CD14-positive monocyte (primary cell): ENCODE measurements at regions not wholly inside any gene's neighbourhood (a gene's known extent, or its start where the extent isn't known, plus 50 kb on each side); places are given as distances from the start of the nearest gene placed in this dataset.

Experiments used
- DNase-seq, 3 donors: peaks; one replicate each; pipeline ENCODE4 v3.0.0-alpha.2; 2011 to 2022
- H2AFZ ChIP-seq: 2 replicates; pipeline ENCODE4 v1.6.0; 2012; ENCODE audit warnings: mild to moderate bottlenecking, low read depth, low read length, inconsistent platforms; ENCODE audit not compliant: insufficient read depth, poor library complexity, severe bottlenecking
- H3K27ac ChIP-seq, 2 donors: 1 replicate in 1 of 2; 2 replicates in 1 of 2; pipeline ENCODE4 v1.5.1; 2012 to 2013; ENCODE audit warnings: low read length in 2 of 2, control low read depth in 1 of 2, inconsistent platforms in 1 of 2, low read depth in 1 of 2, mild to moderate bottlenecking in 1 of 2
- H3K27me3 ChIP-seq, 2 donors: one replicate each; pipeline versions ENCODE4 v1.6.0 to v1.6.1; 2011 to 2013; ENCODE audit warnings: low read length in 2 of 2; ENCODE audit not compliant: control insufficient read depth in 2 of 2, insufficient read depth in 2 of 2
- H3K36me3 ChIP-seq, 2 donors: replicated peaks in 1 of 2; 1 replicate in 1 of 2; 2 replicates in 1 of 2; pipeline versions ENCODE4 v1.5.1 to v1.6.1; 2012 to 2013; ENCODE audit warnings: low read length in 2 of 2, control low read depth in 1 of 2, inconsistent platforms in 1 of 2, mild to moderate bottlenecking in 1 of 2; ENCODE audit not compliant: insufficient read depth in 2 of 2, control insufficient read depth in 1 of 2
- H3K4me1 ChIP-seq, 2 donors: 1 replicate in 1 of 2; 2 replicates in 1 of 2; pipeline versions ENCODE4 v1.5.1 to v1.6.1; 2012 to 2013; ENCODE audit warnings: low read length in 2 of 2, control low read depth in 1 of 2, inconsistent platforms in 1 of 2, mild to moderate bottlenecking in 1 of 2, moderate library complexity in 1 of 2; ENCODE audit not compliant: insufficient read depth in 2 of 2, control insufficient read depth in 1 of 2
- H3K4me2 ChIP-seq: replicated peaks from 2 replicates; pipeline ENCODE3; 2012; ENCODE audit warnings: low read length, moderate library complexity, mild to moderate bottlenecking; ENCODE audit not compliant: poor library complexity, severe bottlenecking; ENCODE audit errors: extremely low read depth
- H3K4me3 ChIP-seq, 3 experiments: fragments of 200-600 bp in 1 of 3; sonication (generic) in 1 of 3; replicated peaks in 1 of 3; 1 replicate in 2 of 3; 2 replicates in 1 of 3; pipeline ENCODE4 v1.5.1; 2011 to 2013; ENCODE audit warnings: low read length in 3 of 3, mild to moderate bottlenecking in 3 of 3, control low read depth in 2 of 3, low read depth in 2 of 3, inconsistent platforms in 1 of 3, moderate library complexity in 1 of 3
- H3K79me2 ChIP-seq: 2 replicates; pipeline ENCODE4 v1.6.0; 2012; ENCODE audit warnings: mild to moderate bottlenecking, control low read depth, inconsistent platforms, low read length, moderate library complexity; ENCODE audit not compliant: insufficient read depth
- H3K9ac ChIP-seq: 2 replicates; pipeline ENCODE4 v1.6.0; 2017; ENCODE audit warnings: low read length, mild to moderate bottlenecking; ENCODE audit not compliant: insufficient read depth, poor library complexity, severe bottlenecking
- H3K9me3 ChIP-seq, 2 donors: replicated peaks in 1 of 2; 1 replicate in 1 of 2; 2 replicates in 1 of 2; pipeline versions ENCODE4 v1.5.1 to v1.6.1; 2012 to 2013; ENCODE audit warnings: low read length in 2 of 2, control low read depth in 1 of 2; ENCODE audit not compliant: control insufficient read depth in 1 of 2, insufficient read depth in 1 of 2
- H4K20me1 ChIP-seq: 2 replicates; pipeline ENCODE4 v1.6.0; 2012; ENCODE audit warnings: mild to moderate bottlenecking, low read length, control low read depth, moderate library complexity; ENCODE audit not compliant: insufficient read depth
- H3K27ac Mint-ChIP-seq, 7 donors: one replicate each; pipeline ENCODE4 v1.8.0; 2020; ENCODE audit warnings: mild to moderate bottlenecking in 7 of 7, mixed read lengths in 7 of 7, moderate library complexity in 6 of 7, inconsistent platforms in 2 of 7
- H3K27me3 Mint-ChIP-seq, 3 donors: one replicate each; pipeline ENCODE4 v1.8.0; 2021 to 2022; ENCODE audit warnings: low read depth in 3 of 3, mild to moderate bottlenecking in 3 of 3, mixed read lengths in 3 of 3, moderate library complexity in 3 of 3, inconsistent platforms in 1 of 3
- H3K36me3 Mint-ChIP-seq, 2 donors: one replicate each; pipeline ENCODE4 v1.8.0; 2020; ENCODE audit warnings: mixed read lengths in 2 of 2, inconsistent platforms in 1 of 2, mild to moderate bottlenecking in 1 of 2
- H3K4me1 Mint-ChIP-seq: one replicate; pipeline ENCODE4 v1.8.0; 2020; ENCODE audit warnings: mild to moderate bottlenecking, mixed read lengths
- H3K4me3 Mint-ChIP-seq, 2 donors: one replicate each; pipeline ENCODE4 v1.8.0; 2020; ENCODE audit warnings: mild to moderate bottlenecking in 2 of 2, mixed read lengths in 2 of 2, moderate library complexity in 1 of 2
- H3K9me3 Mint-ChIP-seq, 7 donors: one replicate each; pipeline ENCODE4 v1.8.0; 2020 to 2022; ENCODE audit warnings: mixed read lengths in 7 of 7, mild to moderate bottlenecking in 6 of 7, moderate library complexity in 6 of 7, inconsistent platforms in 2 of 7
- WGBS: methylation state at CpG from one replicate; pipeline ENCODE4 v1.1.5; 2013; ENCODE audit warnings: missing lambda C conversion rate; ENCODE audit not compliant: insufficient coverage; 5-methylcytosine and 5-hydroxymethylcytosine counted together
- intact Hi-C, 2 donors: fragments of 100-400 bp; cut with micrococcal nuclease; formaldehyde crosslinking; loops; one replicate each; pipeline versions ENCODE4 v1.15.0 to v1.15.1; 2023
- TF ChIP-seq, protein P1 (sequence below): fragments of 200-600 bp; IDR thresholded peaks from one replicate; pipeline ENCODE4 v1.8.0; 2022; ENCODE audit warnings: antibody characterized with exemption, mild to moderate bottlenecking

DNA sequence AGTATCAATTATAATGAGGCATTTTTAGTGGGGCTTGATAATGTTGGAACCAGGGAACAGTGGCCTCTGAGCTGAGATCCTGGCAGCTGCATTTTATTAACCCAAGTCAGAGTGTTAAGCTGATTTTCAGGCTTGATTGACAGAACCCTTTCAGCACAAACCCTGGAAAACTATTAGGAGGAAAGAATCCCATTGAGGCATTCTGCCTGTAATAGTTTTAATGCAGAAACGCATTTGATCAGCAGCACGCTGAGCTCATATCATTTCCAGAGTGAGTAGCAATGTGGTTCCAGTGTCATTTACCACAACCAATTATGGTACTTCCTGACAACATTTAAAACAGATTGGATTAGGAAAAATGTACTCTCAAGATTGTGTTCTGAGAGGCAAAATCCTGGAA lies 78.3 kb upstream of the BARHL2 start:
- Histone ChIP-seq H3K27ac (no peak overlapping the region), H3K79me2 (no peaks in the 10 kb centered on the region), H2AFZ (no peak overlapping the region), H3K4me3 (no peak overlapping the region), H3K9ac (no peak overlapping the region), H3K4me1 (no peaks in the 10 kb centered on the region), H3K4me2 (no peak overlapping the region), H3K9me3 (peaks cover 0 to 7% of the 10 kb centered on the region in 2 donors), H3K36me3 (no peaks in the 10 kb centered on the region), H3K27me3 (peaks cover 4 to 6% of the 10 kb centered on the region in 2 donors), H4K20me1 (no peaks in the 10 kb centered on the region)
- TF ChIP-seq, protein P1, sequence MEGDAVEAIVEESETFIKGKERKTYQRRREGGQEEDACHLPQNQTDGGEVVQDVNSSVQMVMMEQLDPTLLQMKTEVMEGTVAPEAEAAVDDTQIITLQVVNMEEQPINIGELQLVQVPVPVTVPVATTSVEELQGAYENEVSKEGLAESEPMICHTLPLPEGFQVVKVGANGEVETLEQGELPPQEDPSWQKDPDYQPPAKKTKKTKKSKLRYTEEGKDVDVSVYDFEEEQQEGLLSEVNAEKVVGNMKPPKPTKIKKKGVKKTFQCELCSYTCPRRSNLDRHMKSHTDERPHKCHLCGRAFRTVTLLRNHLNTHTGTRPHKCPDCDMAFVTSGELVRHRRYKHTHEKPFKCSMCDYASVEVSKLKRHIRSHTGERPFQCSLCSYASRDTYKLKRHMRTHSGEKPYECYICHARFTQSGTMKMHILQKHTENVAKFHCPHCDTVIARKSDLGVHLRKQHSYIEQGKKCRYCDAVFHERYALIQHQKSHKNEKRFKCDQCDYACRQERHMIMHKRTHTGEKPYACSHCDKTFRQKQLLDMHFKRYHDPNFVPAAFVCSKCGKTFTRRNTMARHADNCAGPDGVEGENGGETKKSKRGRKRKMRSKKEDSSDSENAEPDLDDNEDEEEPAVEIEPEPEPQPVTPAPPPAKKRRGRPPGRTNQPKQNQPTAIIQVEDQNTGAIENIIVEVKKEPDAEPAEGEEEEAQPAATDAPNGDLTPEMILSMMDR = no peak
- Mint-ChIP-seq H3K36me3 (no peaks in the 10 kb centered on the region), H3K4me1 (no peaks in the 10 kb centered on the region), H3K27ac (no peak overlapping the region), H3K27me3 (peaks cover 3 to 17% (median 17%) of the 10 kb centered on the region in 3 donors), H3K4me3 (no peak overlapping the region), H3K9me3 (peaks cover 0 to 12% (median 8%) of the 10 kb centered on the region in 7 donors)
- no CpG with 5 or more reads among the region's 2 CpGs for WGBS
- intact Hi-C loops = no loop called here
- no peak for DNase-seq

GRCh38 chr1:90786709-90787108 lies 69.6 kb upstream of the BARHL2 start:
- H3K79me2 ChIP-seq = no peaks in the 10 kb centered on the region
- 88% methylated on average over 3 of the region's 3 CpGs for WGBS
- no peak overlapping the region for H3K4me2 ChIP-seq
- H3K36me3 Mint-ChIP-seq = no peaks in the 10 kb centered on the region
- no peak overlapping the region for H2AFZ ChIP-seq
- H3K27me3 Mint-ChIP-seq = peaks cover 0 to 6% (median 2%) of the 10 kb centered on the region in 3 donors
- no peak overlapping the region for H3K4me3 Mint-ChIP-seq
- H3K36me3 ChIP-seq = no peaks in the 10 kb centered on the region
- H3K27me3 ChIP-seq = no peaks in the 10 kb centered on the region
- H3K27ac ChIP-seq = no peak overlapping the region
- peaks cover 6 to 25% (median 17%) of the 10 kb centered on the region in 7 donors for H3K9me3 Mint-ChIP-seq
- no peaks in the 10 kb centered on the region for H3K4me1 Mint-ChIP-seq
- no peaks in the 10 kb centered on the region for H4K20me1 ChIP-seq
- intact Hi-C loops = no loop called here
- H3K9me3 ChIP-seq = peaks cover 0 to 8% of the 10 kb centered on the region in 2 donors
- no peaks in the 10 kb centered on the region for H3K4me1 ChIP-seq
- no peak overlapping the region for H3K27ac Mint-ChIP-seq
- no peak for DNase-seq
- no peak overlapping the region for H3K9ac ChIP-seq
- H3K4me3 ChIP-seq = no peak overlapping the region
- TF ChIP-seq, protein P1 = no peak
